Neural cell (in vitro differentiated cells): ENCODE measurements at regions not wholly inside any gene's neighbourhood (a gene's known extent, or its start where the extent isn't known, plus 50 kb on each side); places are given as distances from the start of the nearest gene placed in this dataset.
"Not testable (repeated sequence)": the region's sequence is repeated elsewhere in the genome, so short reads cannot be mapped to it uniquely, and the experiment has no call there.

Experiments used
- H2AFZ ChIP-seq: fragments of 200-600, 300-800 bp; sonication (generic), shearing (Covaris generic); 2 replicates; pipeline ENCODE4 v1.6.0; 2014; ENCODE audit warnings: low read depth, mild to moderate bottlenecking, antibody characterized with exemption, low read length, moderate library complexity
- H3F3A ChIP-seq: fragments of 200-600 bp; shearing (Covaris generic); 2 replicates; pipeline ENCODE4 v1.6.1; 2016; ENCODE audit warnings: mild to moderate bottlenecking, moderate library complexity, mixed read lengths, antibody characterized with exemption, low read length; ENCODE audit not compliant: insufficient read depth, poor library complexity, severe bottlenecking
- H3K27ac ChIP-seq: fragments of 200-600, 300-800 bp; sonication (generic), shearing (Covaris generic); 2 replicates; pipeline ENCODE4 v1.5.1; 2014; ENCODE audit warnings: mild to moderate bottlenecking, low read length, moderate library complexity
- H3K27me3 ChIP-seq: fragments of 300-800, 200-600 bp; sonication (generic), shearing (Covaris generic); 2 replicates; pipeline ENCODE4 v1.6.0; 2014; ENCODE audit warnings: mild to moderate bottlenecking, low read depth, low read length, moderate library complexity; ENCODE audit not compliant: insufficient read depth
- H3K36me3 ChIP-seq: fragments of 300-800, 200-600 bp; sonication (generic), shearing (Covaris generic); 2 replicates; pipeline ENCODE4 v1.5.1; 2014; ENCODE audit warnings: mild to moderate bottlenecking, antibody characterized with exemption, low read length, moderate library complexity; ENCODE audit not compliant: insufficient read depth
- H3K4me2 ChIP-seq: fragments of 300-800, 200-600 bp; sonication (generic), shearing (Covaris generic); 2 replicates; pipeline ENCODE4 v1.6.0; 2014; ENCODE audit warnings: mild to moderate bottlenecking, low read length
- H3K4me3 ChIP-seq: fragments of 300-800, 200-600 bp; sonication (generic), shearing (Covaris generic); 2 replicates; pipeline ENCODE4 v1.5.1; 2014; ENCODE audit warnings: mild to moderate bottlenecking, low read length, moderate library complexity
- H3K79me2 ChIP-seq: fragments of 200-600 bp; shearing (Covaris generic); replicated peaks from 2 replicates; pipeline ENCODE4 v1.6.0; 2014; ENCODE audit warnings: mild to moderate bottlenecking, low read length, moderate library complexity; ENCODE audit not compliant: insufficient read depth
- H3K9ac ChIP-seq: fragments of 300-800, 200-600 bp; sonication (generic), shearing (Covaris generic); 2 replicates; pipeline ENCODE4 v1.6.1; 2016; ENCODE audit warnings: mild to moderate bottlenecking, low read length, mixed read lengths
- H3K9me2 ChIP-seq: fragments of 200-600 bp; shearing (Covaris generic); 2 replicates; pipeline ENCODE4 v1.6.1; 2016; ENCODE audit warnings: mild to moderate bottlenecking, low read length, mixed read lengths; ENCODE audit not compliant: insufficient read depth
- H3K9me3 ChIP-seq: fragments of 200-600, 300-800 bp; sonication (generic), shearing (Covaris generic); 2 replicates; pipeline ENCODE4 v1.6.1; 2016; ENCODE audit warnings: mild to moderate bottlenecking, mixed run types, low read length, moderate library complexity, mixed read lengths
- H4K20me1 ChIP-seq: fragments of 200-600 bp; shearing (Covaris generic); 2 replicates; pipeline ENCODE4 v1.6.1; 2016; ENCODE audit warnings: mild to moderate bottlenecking, mixed run types; ENCODE audit not compliant: insufficient read depth
- EP300 ChIP-seq: fragments of 450-650 bp; conservative IDR thresholded peaks from 2 replicates; pipeline ENCODE4 v1.6.1; 2014; ENCODE audit warnings: antibody characterized with exemption, mild to moderate bottlenecking, moderate library complexity; ENCODE audit not compliant: poor library complexity, severe bottlenecking
- EZH2 ChIP-seq: fragments of 200-600, 300-800 bp; shearing (Covaris generic), sonication (generic); IDR thresholded peaks from 2 replicates; pipeline ENCODE4 v1.6.1; 2014; ENCODE audit warnings: antibody characterized with exemption, low read length, borderline replicate concordance, mild to moderate bottlenecking; ENCODE audit not compliant: insufficient read depth, poor library complexity, severe bottlenecking
- MXI1 ChIP-seq: fragments of 450-650 bp; conservative IDR thresholded peaks from 2 replicates; pipeline ENCODE4 v1.6.1; 2014; ENCODE audit warnings: antibody characterized with exemption, mild to moderate bottlenecking; ENCODE audit not compliant: poor library complexity, severe bottlenecking
- POLR2AphosphoS5 ChIP-seq: IDR thresholded peaks from 2 replicates; pipeline ENCODE4 v1.6.1; 2012
- RAD21 ChIP-seq: fragments of 450-650 bp; conservative IDR thresholded peaks from 2 replicates; pipeline ENCODE4 v1.6.1; 2014; ENCODE audit warnings: antibody characterized with exemption, mild to moderate bottlenecking, moderate library complexity
- SMC3 ChIP-seq: fragments of 450-650 bp; conservative IDR thresholded peaks from 2 replicates; pipeline ENCODE4 v1.6.1; 2014; ENCODE audit warnings: antibody characterized with exemption, mild to moderate bottlenecking, moderate library complexity; ENCODE audit not compliant: poor library complexity
- TAF1 ChIP-seq: IDR thresholded peaks from 2 replicates; pipeline ENCODE4 v1.6.1; 2012; ENCODE audit warnings: low read depth
- TF ChIP-seq, protein P1 (sequence below): fragments of 450-650 bp; IDR thresholded peaks from 2 replicates; pipeline ENCODE4 v1.5.1; 2014; ENCODE audit warnings: antibody characterized with exemption, mild to moderate bottlenecking, moderate library complexity; ENCODE audit not compliant: poor library complexity, severe bottlenecking
- TF ChIP-seq, protein P2 (sequence below): IDR thresholded peaks from 2 replicates; pipeline ENCODE4 v1.6.1; 2012; ENCODE audit warnings: borderline replicate concordance

DNA sequence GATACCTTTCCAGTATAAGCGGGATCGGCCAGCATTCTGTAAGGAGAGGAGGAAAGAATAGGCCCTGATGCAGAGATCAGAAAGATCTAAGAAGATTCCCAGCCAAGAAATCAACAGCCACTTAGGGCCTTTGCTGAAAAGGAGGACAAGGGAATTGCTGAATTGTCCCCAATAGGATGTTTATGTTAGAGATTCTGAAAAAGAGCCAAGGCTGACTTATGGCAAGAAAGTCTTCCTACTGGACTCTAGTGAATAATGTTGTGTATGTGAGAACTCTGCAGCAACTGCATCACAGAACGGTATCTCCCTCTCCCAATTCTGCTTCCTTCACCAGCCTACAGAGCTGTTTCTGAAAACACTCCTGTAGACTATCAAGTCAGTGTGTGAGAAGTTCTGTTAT is 298.0 kb upstream of the CXADR start:
- H3K4me2 ChIP-seq, result no peak overlapping the region
- H3K9me2 ChIP-seq, result no peaks in the 10 kb centered on the region
- H2AFZ ChIP-seq, result no peak overlapping the region
- no peak overlapping the region for H3K9ac ChIP-seq
- no peaks in the 10 kb centered on the region for H3K36me3 ChIP-seq
- H3K27ac ChIP-seq, result no peak overlapping the region
- H3K9me3 ChIP-seq, result no peaks in the 10 kb centered on the region
- no peaks in the 10 kb centered on the region for H3K27me3 ChIP-seq
- TF ChIP-seq, protein P1, sequence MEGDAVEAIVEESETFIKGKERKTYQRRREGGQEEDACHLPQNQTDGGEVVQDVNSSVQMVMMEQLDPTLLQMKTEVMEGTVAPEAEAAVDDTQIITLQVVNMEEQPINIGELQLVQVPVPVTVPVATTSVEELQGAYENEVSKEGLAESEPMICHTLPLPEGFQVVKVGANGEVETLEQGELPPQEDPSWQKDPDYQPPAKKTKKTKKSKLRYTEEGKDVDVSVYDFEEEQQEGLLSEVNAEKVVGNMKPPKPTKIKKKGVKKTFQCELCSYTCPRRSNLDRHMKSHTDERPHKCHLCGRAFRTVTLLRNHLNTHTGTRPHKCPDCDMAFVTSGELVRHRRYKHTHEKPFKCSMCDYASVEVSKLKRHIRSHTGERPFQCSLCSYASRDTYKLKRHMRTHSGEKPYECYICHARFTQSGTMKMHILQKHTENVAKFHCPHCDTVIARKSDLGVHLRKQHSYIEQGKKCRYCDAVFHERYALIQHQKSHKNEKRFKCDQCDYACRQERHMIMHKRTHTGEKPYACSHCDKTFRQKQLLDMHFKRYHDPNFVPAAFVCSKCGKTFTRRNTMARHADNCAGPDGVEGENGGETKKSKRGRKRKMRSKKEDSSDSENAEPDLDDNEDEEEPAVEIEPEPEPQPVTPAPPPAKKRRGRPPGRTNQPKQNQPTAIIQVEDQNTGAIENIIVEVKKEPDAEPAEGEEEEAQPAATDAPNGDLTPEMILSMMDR, result no peak
- TF ChIP-seq EZH2 (no peak), TAF1 (no peak), RAD21 (no peak), EP300 (no peak), MXI1 (no peak), SMC3 (no peak), POLR2AphosphoS5 (no peak)
- TF ChIP-seq, protein P2, sequence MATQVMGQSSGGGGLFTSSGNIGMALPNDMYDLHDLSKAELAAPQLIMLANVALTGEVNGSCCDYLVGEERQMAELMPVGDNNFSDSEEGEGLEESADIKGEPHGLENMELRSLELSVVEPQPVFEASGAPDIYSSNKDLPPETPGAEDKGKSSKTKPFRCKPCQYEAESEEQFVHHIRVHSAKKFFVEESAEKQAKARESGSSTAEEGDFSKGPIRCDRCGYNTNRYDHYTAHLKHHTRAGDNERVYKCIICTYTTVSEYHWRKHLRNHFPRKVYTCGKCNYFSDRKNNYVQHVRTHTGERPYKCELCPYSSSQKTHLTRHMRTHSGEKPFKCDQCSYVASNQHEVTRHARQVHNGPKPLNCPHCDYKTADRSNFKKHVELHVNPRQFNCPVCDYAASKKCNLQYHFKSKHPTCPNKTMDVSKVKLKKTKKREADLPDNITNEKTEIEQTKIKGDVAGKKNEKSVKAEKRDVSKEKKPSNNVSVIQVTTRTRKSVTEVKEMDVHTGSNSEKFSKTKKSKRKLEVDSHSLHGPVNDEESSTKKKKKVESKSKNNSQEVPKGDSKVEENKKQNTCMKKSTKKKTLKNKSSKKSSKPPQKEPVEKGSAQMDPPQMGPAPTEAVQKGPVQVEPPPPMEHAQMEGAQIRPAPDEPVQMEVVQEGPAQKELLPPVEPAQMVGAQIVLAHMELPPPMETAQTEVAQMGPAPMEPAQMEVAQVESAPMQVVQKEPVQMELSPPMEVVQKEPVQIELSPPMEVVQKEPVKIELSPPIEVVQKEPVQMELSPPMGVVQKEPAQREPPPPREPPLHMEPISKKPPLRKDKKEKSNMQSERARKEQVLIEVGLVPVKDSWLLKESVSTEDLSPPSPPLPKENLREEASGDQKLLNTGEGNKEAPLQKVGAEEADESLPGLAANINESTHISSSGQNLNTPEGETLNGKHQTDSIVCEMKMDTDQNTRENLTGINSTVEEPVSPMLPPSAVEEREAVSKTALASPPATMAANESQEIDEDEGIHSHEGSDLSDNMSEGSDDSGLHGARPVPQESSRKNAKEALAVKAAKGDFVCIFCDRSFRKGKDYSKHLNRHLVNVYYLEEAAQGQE, result no peak
- H3K4me3 ChIP-seq, result no peak overlapping the region
- H3K79me2 ChIP-seq, result no peaks in the 10 kb centered on the region
- H3F3A ChIP-seq, result no peaks in the 10 kb centered on the region
- H4K20me1 ChIP-seq, result no peaks in the 10 kb centered on the region

DNA sequence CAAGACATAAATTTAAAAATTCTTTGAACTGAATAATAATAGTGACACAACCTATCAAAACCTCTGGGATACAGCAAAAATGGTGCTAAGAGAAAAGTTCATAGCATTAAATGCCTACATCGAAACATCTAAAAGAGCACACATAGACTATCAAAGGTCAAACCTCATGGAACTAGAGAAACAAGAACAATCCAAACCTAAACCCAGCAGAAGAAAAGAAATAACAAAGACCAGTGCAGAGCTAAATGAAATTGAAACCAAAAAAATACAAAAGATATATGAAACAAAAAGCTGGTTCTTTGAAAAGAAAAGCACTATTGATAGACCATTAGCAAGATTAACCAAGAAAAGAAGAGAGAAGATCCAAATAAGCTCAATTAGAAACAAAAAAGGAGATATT is 293.8 kb upstream of the CXADR start:
- H3K27me3 ChIP-seq, H3K9ac ChIP-seq, H3K79me2 ChIP-seq, H3F3A ChIP-seq, H2AFZ ChIP-seq, H3K4me2 ChIP-seq, H3K27ac ChIP-seq, H3K9me3 ChIP-seq, H3K9me2 ChIP-seq, H3K36me3 ChIP-seq, H3K4me3 ChIP-seq, H4K20me1 ChIP-seq: not testable (repeated sequence)

DNA sequence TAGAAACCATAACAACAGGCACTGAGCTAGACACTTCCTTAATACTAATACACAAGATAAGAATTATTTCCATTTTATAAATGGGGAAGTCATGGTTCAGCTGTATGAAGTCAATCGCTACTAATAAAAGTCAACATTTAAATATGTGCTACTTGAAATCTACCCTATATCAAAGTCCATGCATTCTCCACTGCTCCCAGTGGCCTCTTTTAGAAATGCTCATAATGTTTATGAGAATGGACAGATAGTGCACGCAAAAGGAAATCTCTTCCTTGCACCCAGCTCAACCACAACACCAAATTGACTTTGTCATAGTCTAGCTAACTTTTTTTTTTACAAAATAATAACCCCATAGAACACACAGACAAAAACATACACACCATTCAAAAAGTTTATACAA is 281.7 kb upstream of the CXADR start:
- H3K9ac ChIP-seq, result no peak overlapping the region
- no peaks in the 10 kb centered on the region for H3K9me3 ChIP-seq
- no peaks in the 10 kb centered on the region for H3K27me3 ChIP-seq
- no peaks in the 10 kb centered on the region for H4K20me1 ChIP-seq
- H3K27ac ChIP-seq, result no peak overlapping the region
- H3K9me2 ChIP-seq, result no peaks in the 10 kb centered on the region
- H3K4me2 ChIP-seq, result no peak overlapping the region
- no peaks in the 10 kb centered on the region for H3K79me2 ChIP-seq
- no peak overlapping the region for H2AFZ ChIP-seq
- H3K36me3 ChIP-seq, result no peaks in the 10 kb centered on the region
- TF ChIP-seq POLR2AphosphoS5, result no peak
- no peak for TF ChIP-seq MXI1
- TF ChIP-seq TAF1, result no peak
- H3F3A ChIP-seq, result no peaks in the 10 kb centered on the region
- no peak overlapping the region for H3K4me3 ChIP-seq
